Fibroblast of the conjunctiva (primary cell): ENCODE measurements at regions not wholly inside any gene's neighbourhood (a gene's known extent, or its start where the extent isn't known, plus 50 kb on each side); places are given as distances from the start of the nearest gene placed in this dataset.
"Not testable (repeated sequence)": the region's sequence is repeated elsewhere in the genome, so short reads cannot be mapped to it uniquely, and the experiment has no call there.

Experiments
- DNase-seq: peaks from one replicate; pipeline ENCODE4 v3.0.0-alpha.2; 2010; ENCODE audit warnings: low read depth

DNA sequence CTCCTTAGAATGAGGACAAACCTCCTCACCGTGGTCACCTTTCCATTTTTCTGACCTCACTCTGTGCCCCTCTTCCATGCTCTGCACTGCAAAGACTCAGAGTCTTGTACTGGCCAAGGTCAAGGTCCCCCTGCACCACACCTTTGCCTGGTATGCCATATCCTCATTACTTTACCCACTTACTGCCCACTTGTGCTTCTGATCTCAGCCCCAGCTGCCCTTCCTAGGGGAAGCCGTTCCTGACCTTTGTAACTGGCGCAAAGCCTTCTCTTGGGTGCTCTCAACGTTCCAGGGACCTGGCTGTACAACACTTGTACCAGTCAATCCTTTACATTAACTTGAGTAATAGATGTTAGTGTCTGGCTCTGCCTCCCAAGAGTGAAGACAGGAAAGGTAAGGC is 256.0 kb downstream of the SV2B start:
- no peak for DNase-seq

DNA sequence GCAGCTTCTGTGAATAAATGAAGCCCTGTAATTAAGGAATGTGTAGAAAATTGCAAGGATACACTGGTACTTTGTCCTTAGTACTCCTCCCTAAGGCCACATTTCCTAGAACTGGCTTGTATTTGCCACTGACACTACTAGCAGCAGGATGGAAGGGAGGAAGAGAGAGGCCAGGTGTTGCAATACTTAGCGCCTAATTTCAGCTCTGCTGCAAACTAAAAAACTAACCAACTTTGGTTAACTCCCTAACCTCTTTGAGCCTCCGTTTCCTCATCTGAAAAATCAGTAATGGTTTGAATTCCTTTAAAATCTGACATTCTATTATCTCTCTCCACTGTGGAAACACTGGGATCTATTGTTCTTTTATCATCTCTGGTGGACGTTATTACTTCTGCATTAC is 257.0 kb downstream of the SV2B start:
- DNase-seq, result no peak

DNA sequence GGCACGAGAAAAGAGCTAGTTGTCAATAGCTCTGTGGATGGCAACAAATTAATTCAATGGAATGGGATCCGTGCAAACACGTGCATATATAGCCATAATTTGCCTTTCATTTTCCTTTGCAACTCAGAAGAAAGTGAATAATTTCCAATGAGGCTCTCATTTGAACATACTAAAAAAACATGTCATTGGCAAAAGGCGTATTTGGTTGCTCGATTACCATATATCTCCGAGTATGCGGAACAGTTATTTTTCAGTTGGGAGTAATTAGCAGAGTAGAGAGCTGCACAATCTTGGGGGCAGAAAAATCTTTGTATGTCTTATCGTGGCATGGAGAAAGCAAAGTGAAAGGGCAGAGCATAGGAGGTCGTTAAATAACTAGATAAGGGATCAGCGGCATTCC is 257.4 kb downstream of the SV2B start:
- DNase-seq, result no peak

DNA sequence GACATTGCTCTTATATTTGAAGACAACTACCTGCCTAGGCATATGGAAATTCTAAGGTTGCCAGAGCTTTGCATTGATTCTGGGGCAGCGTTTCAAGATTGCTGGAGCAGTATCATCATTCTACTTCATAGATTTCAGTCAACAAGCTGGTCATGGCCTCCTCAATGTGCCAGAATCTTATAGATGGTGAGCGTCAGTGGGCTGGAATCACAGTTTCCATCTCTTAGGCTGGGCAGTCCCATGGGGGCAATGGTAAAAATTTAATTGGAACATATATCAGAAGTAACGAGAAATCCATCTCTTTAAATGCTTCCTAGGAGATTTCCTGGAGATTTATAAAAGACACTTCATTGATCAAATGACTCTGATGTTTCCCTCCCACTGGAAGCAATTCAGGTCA is 258.3 kb downstream of the SV2B start:
- DNase-seq, result no peak

DNA sequence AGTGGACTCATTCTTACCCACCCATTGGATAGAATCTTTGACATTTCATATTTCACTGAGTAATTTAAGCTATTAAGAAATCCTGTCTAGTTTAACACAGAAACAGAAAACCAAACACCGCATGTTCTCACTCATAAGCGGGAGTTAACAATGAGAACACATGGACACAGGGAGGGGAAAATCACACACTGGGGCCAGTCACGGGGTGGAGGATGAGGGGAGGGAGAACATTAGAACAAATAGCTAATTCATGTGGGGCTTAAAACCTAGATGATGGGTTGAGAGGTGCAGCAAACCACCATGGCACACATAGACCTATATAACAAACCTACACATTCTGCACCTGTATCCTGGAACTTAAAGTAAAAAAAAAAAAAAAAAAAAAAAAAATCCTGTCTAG is 261.6 kb downstream of the SV2B start:
- not testable (repeated sequence) for DNase-seq

DNA sequence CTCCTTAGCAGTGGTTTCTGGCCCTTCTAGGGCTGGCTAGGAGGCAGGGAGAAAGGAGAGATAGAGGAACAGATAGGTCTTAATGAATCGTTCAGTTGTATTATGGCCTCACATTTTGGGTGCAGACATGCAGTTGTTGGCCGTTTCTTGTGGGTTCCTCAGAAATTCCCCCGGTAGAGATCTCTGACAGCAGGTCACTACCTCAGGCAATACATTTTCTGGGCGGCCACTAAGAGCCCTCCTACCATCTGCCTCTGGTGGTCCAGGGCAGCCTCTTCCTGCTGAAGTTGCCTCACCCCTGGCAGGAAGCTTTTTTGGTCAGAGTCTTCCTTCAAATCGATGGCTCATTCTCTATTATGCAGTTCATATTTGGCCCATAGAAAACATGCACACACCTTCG is 266.1 kb downstream of the SV2B start:
- no peak for DNase-seq

DNA sequence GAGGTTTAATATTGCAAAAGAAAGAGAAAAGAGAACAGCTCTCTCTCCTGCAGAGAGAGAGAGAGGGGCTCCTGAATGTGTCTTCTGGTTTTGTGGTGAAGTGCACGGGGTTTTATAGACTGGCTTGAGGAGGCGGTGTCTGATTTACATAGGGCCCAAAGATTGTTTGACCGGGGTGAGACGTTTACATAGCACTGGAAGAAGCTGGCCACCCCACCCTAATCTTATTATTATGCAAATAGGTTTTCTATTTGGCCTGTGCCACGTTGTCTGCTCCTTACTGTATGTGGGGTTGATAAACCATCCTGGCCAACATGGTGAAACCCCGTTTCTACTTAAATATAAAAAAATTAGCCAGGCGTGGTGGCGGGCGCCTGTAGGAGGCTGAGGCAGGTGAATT is 268.6 kb downstream of the SV2B start:
- no peak for DNase-seq

DNA sequence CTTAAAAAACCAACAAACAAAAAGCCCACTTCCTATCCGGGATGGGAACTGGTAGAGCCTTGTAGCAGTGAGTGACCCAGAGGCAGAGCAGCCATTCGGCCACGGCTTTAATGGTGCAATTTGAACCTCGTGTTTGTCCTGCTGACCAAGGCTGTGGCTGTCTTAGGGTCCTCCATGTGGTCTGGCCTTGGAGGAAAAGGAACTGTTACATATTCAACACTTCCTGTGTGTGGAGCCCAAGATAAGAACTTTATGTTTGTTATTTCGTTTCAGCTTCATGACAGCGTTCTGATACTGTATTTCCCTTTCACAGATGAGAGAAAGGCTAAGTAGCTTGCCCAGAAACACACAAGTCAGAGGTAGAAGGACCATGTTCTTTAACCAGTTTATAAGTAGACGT is 269.8 kb downstream of the SV2B start:
- no peak for DNase-seq

DNA sequence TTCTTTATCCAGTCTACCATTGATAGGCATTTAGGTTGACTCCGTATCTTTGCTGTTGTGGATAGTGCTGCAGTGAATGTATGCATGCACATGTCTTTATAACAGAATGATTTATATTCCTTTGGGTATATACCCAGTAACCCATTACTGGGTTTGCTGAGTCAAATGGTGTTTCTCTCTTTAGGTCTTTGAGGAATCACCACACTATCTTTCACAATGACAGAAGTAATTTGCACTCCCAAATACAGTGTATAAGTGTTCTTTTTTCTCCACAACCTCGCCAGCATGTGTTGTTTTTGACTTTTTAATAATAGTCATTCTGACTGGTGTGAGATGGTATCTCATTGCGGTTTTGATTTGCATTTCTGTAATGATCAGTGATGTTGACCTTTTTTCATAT is 271.3 kb downstream of the SV2B start:
- DNase-seq, result not testable (repeated sequence)

DNA sequence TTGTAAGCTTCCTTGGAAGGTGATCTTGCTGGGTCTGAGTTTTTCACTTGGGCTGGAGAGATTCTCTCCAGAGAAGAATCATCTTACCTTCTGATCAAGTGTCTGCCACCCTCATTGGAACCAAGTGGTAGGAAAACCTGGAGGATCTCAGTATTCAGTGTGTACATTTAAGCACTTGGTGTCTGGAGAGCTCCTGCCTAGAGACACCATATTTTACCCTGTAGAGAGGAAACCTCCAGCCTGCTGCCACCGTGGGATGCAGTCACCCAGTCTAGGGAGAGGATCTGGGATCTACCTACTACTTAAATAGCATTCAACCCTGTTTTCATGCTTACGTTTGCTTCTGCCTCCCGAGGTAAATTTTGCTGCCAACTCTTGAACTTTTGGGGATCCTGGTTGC is 274.3 kb downstream of the SV2B start:
- DNase-seq, result no peak

DNA sequence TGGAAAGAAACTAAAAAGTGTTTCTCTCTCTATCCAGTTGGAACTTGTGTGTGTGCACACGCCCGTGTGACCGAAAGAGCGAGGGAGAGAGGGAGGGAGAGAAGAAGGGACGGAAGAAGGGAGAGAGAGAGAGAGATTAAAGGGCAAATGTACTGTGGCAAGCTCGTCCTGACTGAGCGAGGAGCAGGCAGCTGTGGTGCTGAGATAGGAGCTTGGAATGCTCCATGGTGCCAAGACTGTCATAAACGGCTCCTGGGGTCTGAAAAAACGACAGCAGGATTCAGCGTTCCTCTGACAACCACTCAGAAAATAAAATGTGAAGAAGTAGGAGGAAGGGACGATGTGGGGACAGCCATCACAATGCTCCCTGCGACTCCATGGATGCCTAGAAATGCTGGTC is 276.0 kb downstream of the SV2B start:
- no peak for DNase-seq

DNA sequence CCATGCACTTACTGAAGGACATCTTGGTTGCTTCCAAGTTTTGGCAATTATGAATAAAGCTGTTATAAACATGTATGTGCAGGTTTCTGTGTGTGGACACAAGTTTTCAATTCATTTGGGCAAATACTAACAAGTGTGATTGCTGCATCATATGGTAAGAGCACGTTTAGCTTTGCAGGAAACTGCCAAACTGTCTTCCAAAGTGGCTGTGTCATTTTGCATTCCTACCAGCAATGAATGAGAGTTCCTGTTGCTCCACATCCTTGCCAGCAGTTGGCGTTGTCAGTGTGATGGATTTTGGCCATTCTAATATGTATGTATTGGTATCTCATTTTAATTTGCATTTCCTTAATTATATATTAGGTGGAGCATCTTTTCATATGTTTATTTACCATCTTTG is 280.1 kb downstream of the SV2B start:
- no peak for DNase-seq

DNA sequence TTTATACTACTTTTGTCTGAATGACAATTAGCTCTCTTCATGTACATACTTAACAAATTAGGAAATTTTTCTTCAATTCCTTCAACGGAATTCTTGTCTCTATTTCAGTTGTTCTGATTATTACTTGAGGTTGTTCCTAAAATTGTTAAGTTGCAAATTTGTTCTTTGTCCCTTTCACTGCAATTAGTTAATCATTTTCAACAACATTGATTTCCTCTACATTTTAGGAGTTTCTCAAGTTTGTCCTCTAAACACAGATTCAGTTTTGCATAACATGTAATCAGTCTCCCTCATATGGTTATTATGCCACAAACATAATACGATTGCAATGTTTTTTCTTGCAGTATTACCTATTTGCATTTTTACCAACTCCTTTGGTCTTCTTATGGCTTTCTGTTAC is 283.5 kb downstream of the SV2B start:
- DNase-seq, result no peak

DNA sequence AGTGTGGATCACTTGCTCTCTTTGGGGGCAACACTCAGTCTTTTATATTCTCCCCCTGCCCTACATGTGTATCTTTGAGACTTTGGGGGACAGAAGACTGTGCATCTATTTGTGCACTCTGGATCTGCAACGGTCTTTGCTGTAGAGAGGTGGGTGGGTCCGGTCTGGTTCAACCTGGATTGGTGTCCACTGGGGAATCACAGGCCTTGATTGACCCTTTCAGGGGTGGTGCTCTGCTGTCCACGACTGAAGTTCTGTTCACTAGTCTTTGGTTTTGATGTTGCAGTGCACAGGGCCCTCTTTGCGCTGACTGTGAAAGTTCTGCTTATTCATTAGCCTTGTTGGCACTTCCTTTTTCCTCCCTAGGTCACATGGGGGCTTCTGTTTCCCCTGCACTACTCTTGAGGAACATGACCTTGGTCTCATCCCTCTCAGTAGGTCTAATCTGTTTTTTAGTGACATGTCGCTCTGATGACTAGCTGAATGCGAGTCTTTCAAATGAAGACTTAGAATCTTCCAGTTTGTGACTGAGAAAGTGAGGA is 284.2 kb downstream of the SV2B start:
- no peak for DNase-seq

DNA sequence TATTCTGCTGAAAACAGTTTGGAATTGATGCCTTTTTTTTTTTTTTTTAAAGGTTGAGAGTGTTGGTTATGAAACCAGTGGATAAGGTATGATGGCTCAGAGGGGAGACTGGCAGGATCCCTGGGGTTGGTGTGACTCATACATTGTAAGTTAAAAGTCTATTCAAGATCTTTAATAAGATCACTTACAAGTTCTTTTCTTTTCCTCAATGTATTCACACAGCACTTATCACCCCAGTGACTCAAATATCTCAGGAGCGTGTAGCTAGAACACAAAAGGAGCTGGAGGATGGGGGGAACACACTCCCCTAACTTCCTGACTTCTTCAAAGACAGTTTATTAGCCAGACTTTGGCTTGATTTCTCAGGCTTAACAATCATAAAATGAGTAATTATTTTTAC is 285.3 kb downstream of the SV2B start:
- DNase-seq, result no peak

DNA sequence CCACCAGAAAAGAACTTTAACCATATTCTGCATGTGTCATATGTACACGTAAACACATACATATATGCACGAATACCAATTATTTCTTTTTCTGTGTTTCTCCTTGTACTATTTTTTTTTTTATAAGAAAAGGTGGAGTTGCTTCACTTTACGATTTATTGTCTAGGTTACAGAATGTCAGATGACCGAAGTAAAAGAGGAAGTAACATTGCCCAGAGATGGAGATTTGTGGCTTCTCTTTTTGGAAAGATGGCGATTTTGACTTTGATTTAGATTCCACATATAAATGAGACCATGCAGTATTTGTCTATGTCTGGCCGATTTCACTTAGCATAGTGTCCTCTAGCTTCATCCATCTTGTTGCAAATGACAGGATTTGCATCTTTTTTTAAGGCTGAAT is 293.1 kb downstream of the SV2B start:
- DNase-seq, result no peak

DNA sequence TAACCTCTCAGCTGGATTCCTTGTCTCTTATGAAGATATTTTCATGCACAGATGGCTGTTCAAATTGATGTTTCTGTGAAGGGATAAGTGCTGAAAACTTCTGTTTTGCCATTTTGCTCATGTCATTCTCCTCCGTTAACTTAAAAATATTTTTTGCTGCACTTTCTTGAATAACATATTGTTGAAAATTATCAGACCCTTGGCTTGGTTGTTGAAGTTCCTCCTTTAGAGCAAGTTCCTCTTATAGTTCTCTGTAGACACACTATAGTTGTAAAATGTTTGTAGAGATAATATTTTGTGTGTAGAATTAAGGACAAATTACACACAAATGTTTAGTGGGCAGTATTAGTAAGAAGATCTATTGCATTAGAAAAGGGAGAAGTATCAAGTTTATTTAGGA is 300.4 kb downstream of the SV2B start:
- no peak for DNase-seq

DNA sequence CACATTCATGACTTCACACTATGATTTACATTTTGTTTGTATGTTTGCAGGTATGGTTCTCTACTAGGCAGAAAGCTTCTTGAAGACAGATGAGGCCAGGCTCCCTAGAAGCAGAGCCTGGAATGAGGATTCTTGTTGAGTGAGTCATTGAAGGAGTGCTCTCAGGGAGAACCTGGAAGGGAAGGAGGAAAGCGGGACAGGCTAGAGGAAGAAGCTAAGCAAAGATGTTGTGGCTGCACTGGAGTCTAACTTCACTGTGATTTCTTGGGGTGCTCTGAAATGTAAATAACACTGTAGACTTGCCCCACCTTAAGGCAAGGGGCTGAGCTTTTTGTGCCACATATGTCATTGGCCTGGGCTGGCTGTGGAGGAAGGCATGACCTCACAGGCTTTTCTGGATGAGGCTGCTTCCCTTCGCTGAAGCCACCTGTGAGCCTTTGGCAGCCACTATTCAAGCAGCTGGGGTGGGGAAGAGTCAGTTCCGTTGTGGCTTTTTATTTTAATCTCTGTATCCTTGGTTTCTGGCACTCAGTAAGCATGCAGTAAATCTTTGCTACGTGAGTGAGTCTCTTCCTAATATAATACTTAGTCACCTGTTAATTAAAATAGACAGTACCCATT is 307.3 kb downstream of the SV2B start:
- no peak for DNase-seq

DNA sequence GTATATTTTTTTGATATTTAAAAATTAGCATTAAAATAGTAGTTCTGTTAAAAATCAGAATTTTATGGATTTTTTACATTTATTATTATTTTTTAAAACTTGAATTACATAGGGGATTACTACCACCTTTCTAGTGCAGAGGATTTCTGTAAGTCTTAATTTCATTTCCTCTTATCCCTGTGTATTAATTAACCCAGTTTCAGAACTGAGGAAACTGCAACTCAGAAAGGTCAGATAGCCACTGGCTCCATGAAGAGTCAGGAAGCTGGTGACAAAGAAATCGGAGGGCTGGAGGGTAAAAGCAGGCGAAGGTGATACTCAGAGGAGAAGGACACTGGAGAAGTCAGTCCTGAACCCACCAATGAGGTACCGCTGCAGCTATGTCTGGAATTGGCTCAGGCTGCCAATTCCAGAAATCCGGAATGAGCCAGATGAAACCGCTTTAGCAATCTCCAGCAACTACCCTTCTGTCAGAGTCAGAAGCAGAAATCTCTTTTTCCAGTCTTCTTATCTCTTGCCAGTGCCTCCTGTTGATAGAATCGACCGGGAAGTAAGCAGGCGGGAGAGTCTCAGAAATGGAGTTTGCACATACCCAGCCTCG is 308.5 kb downstream of the SV2B start:
- DNase-seq, result no peak

DNA sequence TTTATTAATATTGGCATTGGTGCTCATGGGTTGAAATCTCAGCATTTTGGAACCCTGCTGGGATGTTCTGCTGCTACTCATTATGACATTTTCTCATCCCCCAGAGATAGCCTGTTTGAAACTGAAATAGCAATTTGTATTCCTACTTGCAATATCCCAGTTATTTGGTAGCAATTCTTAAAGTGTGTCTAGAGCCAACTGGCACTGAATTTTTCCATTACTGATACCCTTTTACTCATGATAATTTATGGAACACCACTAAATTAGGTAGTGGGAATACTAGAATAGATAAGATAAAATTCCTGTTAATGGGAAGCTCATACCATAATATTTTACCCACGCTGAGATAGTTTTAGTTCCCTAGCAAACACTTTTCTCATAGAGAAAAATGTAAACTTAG is 309.3 kb downstream of the SV2B start:
- DNase-seq, result no peak

DNA sequence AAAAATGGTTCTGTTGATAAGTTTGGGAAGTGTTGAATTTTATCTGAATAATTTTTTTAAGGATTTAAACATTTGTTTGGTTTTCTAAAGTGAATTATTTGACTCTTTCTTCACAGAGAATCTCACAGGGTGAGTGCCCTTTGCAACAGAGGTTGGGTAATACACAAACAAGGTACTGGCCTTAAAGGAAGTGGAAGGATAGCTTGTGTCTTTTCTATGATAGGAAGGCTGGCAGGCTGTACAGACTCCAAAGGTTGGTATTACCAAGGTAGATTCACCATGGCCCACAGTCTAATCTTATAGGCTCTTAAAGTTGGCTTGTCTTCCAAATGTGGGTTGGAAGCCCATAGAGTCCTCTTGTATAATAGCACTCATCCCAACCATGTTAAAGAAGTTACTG is 311.5 kb downstream of the SV2B start:
- no peak for DNase-seq

DNA sequence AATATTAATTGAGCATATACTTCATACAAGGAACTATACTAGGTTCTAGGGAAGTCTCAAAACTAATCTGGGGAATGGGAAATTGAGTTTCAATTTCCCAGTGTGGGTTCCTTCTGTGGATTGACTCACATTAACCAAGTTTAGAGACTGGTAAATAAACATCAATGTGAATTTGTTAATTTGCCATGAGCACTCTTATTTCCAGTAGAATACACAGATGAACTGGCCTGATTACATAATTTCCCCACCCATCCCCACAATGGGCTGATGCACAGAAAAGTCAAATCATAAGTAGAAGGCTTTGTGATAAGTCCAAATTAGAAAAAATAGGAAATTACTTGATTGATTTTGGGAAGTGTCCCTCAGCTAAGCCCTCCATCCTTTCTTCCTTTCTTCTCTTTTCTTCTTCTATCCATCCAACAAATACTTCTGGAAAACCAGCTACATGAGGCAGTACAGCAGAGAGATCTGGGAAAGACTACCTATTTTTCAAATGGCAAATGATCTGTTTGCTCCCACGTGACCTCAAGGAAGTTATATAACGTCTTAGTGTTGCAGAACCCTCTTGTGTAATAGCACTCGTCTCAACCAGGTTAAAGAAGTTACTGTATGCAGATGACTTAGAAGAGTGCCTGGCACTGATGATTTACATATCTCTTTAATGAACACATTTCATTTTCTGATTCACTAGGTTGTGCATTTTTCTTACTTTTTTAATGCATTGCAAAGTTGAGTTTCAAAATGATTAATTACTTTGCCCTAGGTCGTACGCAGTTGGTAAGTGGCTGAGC is 312.3 kb downstream of the SV2B start:
- no peak for DNase-seq

DNA sequence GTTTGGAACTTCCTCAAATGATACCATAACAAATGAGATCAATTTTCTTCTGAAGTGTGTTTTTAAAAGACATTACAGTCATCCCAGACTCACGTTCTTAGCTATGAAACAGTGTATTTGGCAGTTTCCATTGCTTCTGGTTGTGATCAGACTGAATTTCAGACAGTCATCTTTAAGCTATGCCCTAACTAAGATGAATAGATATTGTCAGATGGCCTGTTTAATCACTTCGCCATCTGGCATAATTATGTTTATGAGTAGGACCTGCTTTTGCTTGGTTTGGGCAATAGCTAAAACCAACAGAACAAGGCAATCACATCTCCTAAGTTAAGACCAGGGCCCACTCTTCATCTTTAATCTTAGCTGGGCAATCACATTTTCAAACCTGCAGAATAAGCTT is 313.1 kb downstream of the SV2B start:
- no peak for DNase-seq
